Neural cell (in vitro differentiated cells): ENCODE measurements at regions not wholly inside any gene's neighbourhood (a gene's known extent, or its start where the extent isn't known, plus 50 kb on each side); places are given as distances from the start of the nearest gene placed in this dataset.

ENCODE experiments used
- EP300 ChIP-seq: fragments of 450-650 bp; conservative IDR thresholded peaks from 2 replicates; pipeline ENCODE4 v1.6.1; 2014; ENCODE audit warnings: antibody characterized with exemption, mild to moderate bottlenecking, moderate library complexity; ENCODE audit not compliant: poor library complexity, severe bottlenecking
- EZH2 ChIP-seq: fragments of 200-600, 300-800 bp; shearing (Covaris generic), sonication (generic); IDR thresholded peaks from 2 replicates; pipeline ENCODE4 v1.6.1; 2014; ENCODE audit warnings: antibody characterized with exemption, low read length, borderline replicate concordance, mild to moderate bottlenecking; ENCODE audit not compliant: insufficient read depth, poor library complexity, severe bottlenecking
- MXI1 ChIP-seq: fragments of 450-650 bp; conservative IDR thresholded peaks from 2 replicates; pipeline ENCODE4 v1.6.1; 2014; ENCODE audit warnings: antibody characterized with exemption, mild to moderate bottlenecking; ENCODE audit not compliant: poor library complexity, severe bottlenecking
- POLR2AphosphoS5 ChIP-seq: IDR thresholded peaks from 2 replicates; pipeline ENCODE4 v1.6.1; 2012
- RAD21 ChIP-seq: fragments of 450-650 bp; conservative IDR thresholded peaks from 2 replicates; pipeline ENCODE4 v1.6.1; 2014; ENCODE audit warnings: antibody characterized with exemption, mild to moderate bottlenecking, moderate library complexity
- SMC3 ChIP-seq: fragments of 450-650 bp; conservative IDR thresholded peaks from 2 replicates; pipeline ENCODE4 v1.6.1; 2014; ENCODE audit warnings: antibody characterized with exemption, mild to moderate bottlenecking, moderate library complexity; ENCODE audit not compliant: poor library complexity
- TAF1 ChIP-seq: IDR thresholded peaks from 2 replicates; pipeline ENCODE4 v1.6.1; 2012; ENCODE audit warnings: low read depth
- TF ChIP-seq, protein P1 (sequence below): fragments of 450-650 bp; IDR thresholded peaks from 2 replicates; pipeline ENCODE4 v1.5.1; 2014; ENCODE audit warnings: antibody characterized with exemption, mild to moderate bottlenecking, moderate library complexity; ENCODE audit not compliant: poor library complexity, severe bottlenecking
- TF ChIP-seq, protein P2 (sequence below): IDR thresholded peaks from 2 replicates; pipeline ENCODE4 v1.6.1; 2012; ENCODE audit warnings: borderline replicate concordance

DNA sequence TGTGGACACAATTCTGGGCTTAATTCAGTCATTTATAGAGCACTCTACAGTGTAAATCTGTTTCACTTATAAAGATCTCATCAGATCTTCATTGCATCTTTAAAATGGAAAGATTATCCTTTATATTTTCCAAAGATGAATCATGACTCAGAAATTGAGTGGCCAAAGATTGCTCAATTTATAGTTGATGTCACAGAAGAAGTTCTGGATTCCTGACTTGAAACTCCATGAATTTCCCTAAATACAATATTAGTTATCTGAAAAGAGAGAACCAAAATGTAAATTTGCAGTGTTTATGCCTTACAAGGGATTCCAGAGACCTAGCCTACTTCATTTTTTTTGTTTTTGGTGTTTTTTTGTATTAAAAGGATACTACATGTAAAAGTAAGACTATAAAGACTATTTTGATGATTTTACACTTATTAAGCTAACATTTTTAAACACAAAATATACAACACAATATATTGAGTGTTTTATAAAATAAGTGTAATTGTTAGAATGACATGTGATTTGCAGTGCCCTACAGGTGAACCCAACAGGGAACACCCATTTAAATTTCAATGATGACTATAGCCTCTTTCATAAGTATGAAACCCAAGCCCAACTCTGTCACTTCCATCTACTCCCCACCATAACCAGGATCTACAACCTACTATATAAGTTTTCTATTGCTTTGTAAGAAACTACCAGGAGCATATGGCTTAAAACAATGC lies 183.5 kb downstream of the PCDH7 start:
- TF ChIP-seq, protein P1, sequence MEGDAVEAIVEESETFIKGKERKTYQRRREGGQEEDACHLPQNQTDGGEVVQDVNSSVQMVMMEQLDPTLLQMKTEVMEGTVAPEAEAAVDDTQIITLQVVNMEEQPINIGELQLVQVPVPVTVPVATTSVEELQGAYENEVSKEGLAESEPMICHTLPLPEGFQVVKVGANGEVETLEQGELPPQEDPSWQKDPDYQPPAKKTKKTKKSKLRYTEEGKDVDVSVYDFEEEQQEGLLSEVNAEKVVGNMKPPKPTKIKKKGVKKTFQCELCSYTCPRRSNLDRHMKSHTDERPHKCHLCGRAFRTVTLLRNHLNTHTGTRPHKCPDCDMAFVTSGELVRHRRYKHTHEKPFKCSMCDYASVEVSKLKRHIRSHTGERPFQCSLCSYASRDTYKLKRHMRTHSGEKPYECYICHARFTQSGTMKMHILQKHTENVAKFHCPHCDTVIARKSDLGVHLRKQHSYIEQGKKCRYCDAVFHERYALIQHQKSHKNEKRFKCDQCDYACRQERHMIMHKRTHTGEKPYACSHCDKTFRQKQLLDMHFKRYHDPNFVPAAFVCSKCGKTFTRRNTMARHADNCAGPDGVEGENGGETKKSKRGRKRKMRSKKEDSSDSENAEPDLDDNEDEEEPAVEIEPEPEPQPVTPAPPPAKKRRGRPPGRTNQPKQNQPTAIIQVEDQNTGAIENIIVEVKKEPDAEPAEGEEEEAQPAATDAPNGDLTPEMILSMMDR = no peak
- TF ChIP-seq MXI1 = no peak
- TF ChIP-seq TAF1 = no peak
- TF ChIP-seq, protein P2, sequence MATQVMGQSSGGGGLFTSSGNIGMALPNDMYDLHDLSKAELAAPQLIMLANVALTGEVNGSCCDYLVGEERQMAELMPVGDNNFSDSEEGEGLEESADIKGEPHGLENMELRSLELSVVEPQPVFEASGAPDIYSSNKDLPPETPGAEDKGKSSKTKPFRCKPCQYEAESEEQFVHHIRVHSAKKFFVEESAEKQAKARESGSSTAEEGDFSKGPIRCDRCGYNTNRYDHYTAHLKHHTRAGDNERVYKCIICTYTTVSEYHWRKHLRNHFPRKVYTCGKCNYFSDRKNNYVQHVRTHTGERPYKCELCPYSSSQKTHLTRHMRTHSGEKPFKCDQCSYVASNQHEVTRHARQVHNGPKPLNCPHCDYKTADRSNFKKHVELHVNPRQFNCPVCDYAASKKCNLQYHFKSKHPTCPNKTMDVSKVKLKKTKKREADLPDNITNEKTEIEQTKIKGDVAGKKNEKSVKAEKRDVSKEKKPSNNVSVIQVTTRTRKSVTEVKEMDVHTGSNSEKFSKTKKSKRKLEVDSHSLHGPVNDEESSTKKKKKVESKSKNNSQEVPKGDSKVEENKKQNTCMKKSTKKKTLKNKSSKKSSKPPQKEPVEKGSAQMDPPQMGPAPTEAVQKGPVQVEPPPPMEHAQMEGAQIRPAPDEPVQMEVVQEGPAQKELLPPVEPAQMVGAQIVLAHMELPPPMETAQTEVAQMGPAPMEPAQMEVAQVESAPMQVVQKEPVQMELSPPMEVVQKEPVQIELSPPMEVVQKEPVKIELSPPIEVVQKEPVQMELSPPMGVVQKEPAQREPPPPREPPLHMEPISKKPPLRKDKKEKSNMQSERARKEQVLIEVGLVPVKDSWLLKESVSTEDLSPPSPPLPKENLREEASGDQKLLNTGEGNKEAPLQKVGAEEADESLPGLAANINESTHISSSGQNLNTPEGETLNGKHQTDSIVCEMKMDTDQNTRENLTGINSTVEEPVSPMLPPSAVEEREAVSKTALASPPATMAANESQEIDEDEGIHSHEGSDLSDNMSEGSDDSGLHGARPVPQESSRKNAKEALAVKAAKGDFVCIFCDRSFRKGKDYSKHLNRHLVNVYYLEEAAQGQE = no peak
- TF ChIP-seq EP300 = no peak
- TF ChIP-seq EZH2 = no peak
- no peak for TF ChIP-seq POLR2AphosphoS5
- no peak for TF ChIP-seq RAD21
- no peak for TF ChIP-seq SMC3
